ENCODE measurements at regions not wholly inside any gene's neighbourhood (a gene's known extent, or its start where the extent isn't known, plus 50 kb on each side); places are given as distances from the start of the nearest gene placed in this dataset.

GRCh38 chr4:132605551-132605950 is 543.5 kb upstream of the PCDH10 start:
- TF ChIP-seq CTCF (optimal IDR thresholded peaks at IDR 0.05 in 1 of 3, IDR thresholded peaks at IDR 0.05 in 1 of 3, conservative IDR thresholded peaks at IDR 0.05 in 1 of 3; ENCODE audit: extremely low read depth in 1 of 3, insufficient read depth in 2 of 3, low read length in 3 of 3), result no peak
- TF ChIP-seq EZH2 (IDR thresholded peaks at IDR 0.05; ENCODE audit: low read length), result no peak
